B cell (primary cell): ENCODE measurements at regions not wholly inside any gene's neighbourhood (a gene's known extent, or its start where the extent isn't known, plus 50 kb on each side); places are given as distances from the start of the nearest gene placed in this dataset.

Source experiments
- ATAC-seq: fragments of 200-7000 bp; cut with Tn5 transposase; one replicate; pipeline ENCODE4 v1.10.0; 2021; ENCODE audit warnings: low read depth, mild to moderate bottlenecking, moderate number of reproducible peaks, moderate library complexity
- CTCF ChIA-PET: fragments of 350-600 bp; sonication (Branson Sonifier 250); formaldehyde crosslinking; loops from one replicate; lab custom pipeline; 2021; ENCODE audit warnings: antibody characterized with exemption, inconsistent platforms; lab: Charles Lee
- POLR2A ChIA-PET: fragments of 350-600 bp; sonication (Branson Sonifier 250); formaldehyde crosslinking; loops from one replicate; lab custom pipeline; 2021; ENCODE audit warnings: antibody characterized with exemption; lab: Charles Lee
- DNase-seq: peaks from one replicate; pipeline ENCODE4 v3.0.0; 2013
- H2AFZ ChIP-seq: 2 replicates; pipeline ENCODE4 v1.6.1; 2012; ENCODE audit warnings: mild to moderate bottlenecking, low read depth, low read length; ENCODE audit not compliant: insufficient read depth, poor library complexity, severe bottlenecking
- H3K27ac ChIP-seq, 2 donors: 1 replicate in 1 of 2; 2 replicates in 1 of 2; pipeline ENCODE4 v1.5.1; 2012 to 2013; ENCODE audit warnings: low read length in 2 of 2, mild to moderate bottlenecking in 2 of 2, moderate library complexity in 1 of 2
- H3K27me3 ChIP-seq, 4 experiments: fragments of 200-600 bp in 1 of 4; sonication (generic) in 1 of 4; replicated peaks in 1 of 4; 1 replicate in 2 of 4; 2 replicates in 2 of 4; pipeline versions ENCODE4 v1.6.1 to v1.7.0; 2013 to 2016; ENCODE audit warnings: low read length in 3 of 4, mild to moderate bottlenecking in 2 of 4, mixed read lengths in 1 of 4, moderate library complexity in 1 of 4; ENCODE audit not compliant: insufficient read depth in 4 of 4, control insufficient read depth in 3 of 4; ENCODE audit errors: control extremely low read depth in 1 of 4
- H3K36me3 ChIP-seq, 2 experiments: replicated peaks in 1 of 2; 1 replicate in 1 of 2; 2 replicates in 1 of 2; pipeline versions ENCODE4 v1.6.1 to v1.7.1; 2013; ENCODE audit warnings: low read length in 1 of 2; ENCODE audit not compliant: insufficient read depth in 2 of 2, control insufficient read depth in 1 of 2; ENCODE audit errors: control extremely low read depth in 1 of 2, extremely low read depth in 1 of 2
- H3K4me1 ChIP-seq, 2 donors: fragments of 200-600 bp in 1 of 2; sonication (generic) in 1 of 2; 1 replicate in 1 of 2; 2 replicates in 1 of 2; pipeline versions ENCODE4 v1.5.1 to v1.6.1; 2013 to 2017; ENCODE audit warnings: low read length in 2 of 2; ENCODE audit not compliant: control insufficient read depth in 2 of 2, insufficient read depth in 2 of 2
- H3K4me2 ChIP-seq: replicated peaks from 2 replicates; pipeline ENCODE3; 2012; ENCODE audit warnings: mild to moderate bottlenecking, low read depth, low read length; ENCODE audit not compliant: poor library complexity, severe bottlenecking
- H3K4me3 ChIP-seq, 5 experiments: fragments of 200-600 bp in 1 of 5; sonication (generic) in 1 of 5; 1 replicate in 3 of 5; 2 replicates in 2 of 5; pipeline versions ENCODE4 v1.5.1 to v1.7.0; 2011 to 2016; ENCODE audit warnings: low read length in 4 of 5, mild to moderate bottlenecking in 4 of 5, low read depth in 2 of 5, control low read depth in 1 of 5, moderate library complexity in 1 of 5; ENCODE audit not compliant: insufficient read depth in 1 of 5; ENCODE audit errors: control extremely low read depth in 1 of 5, extremely low read depth in 1 of 5
- H3K79me2 ChIP-seq: fragments of 200-600 bp; sonication (generic); one replicate; pipeline ENCODE4 v1.6.0; 2016; ENCODE audit warnings: low read length; ENCODE audit not compliant: control insufficient read depth, insufficient read depth
- H3K9ac ChIP-seq: fragments of 200-600 bp; sonication (generic); 2 replicates; pipeline ENCODE4 v1.6.1; 2017; ENCODE audit warnings: mild to moderate bottlenecking, low read length, moderate library complexity
- H3K9me3 ChIP-seq, 3 donors: one replicate each; pipeline versions ENCODE4 v1.6.1 to v1.7.1; 2013; ENCODE audit warnings: low read length in 2 of 3; ENCODE audit not compliant: control insufficient read depth in 2 of 3, insufficient read depth in 1 of 3; ENCODE audit errors: control extremely low read depth in 1 of 3
- H4K20me1 ChIP-seq: 2 replicates; pipeline ENCODE4 v1.6.0; 2012; ENCODE audit warnings: mild to moderate bottlenecking, low read length; ENCODE audit not compliant: insufficient read depth, control insufficient read depth, poor library complexity, severe bottlenecking
- H3K27ac Mint-ChIP-seq: one replicate; pipeline ENCODE4 v1.8.0; 2021; ENCODE audit warnings: mixed read lengths
- H3K27me3 Mint-ChIP-seq: one replicate; pipeline ENCODE4 v1.8.0; 2021; ENCODE audit warnings: mixed read lengths
- H3K4me1 Mint-ChIP-seq: one replicate; pipeline ENCODE4 v1.8.0; 2021; ENCODE audit warnings: mixed read lengths
- H3K4me3 Mint-ChIP-seq: one replicate; pipeline ENCODE4 v1.8.0; 2021; ENCODE audit warnings: mixed read lengths
- H3K9me3 Mint-ChIP-seq: one replicate; pipeline ENCODE4 v1.8.0; 2022; ENCODE audit warnings: mixed read lengths; ENCODE audit not compliant: insufficient read depth
- CTCF ChIP-seq: fragments of 200-600 bp; IDR thresholded peaks from one replicate; pipeline ENCODE4 v1.8.0; 2022; ENCODE audit warnings: antibody characterized with exemption, mild to moderate bottlenecking
- EZH2 ChIP-seq: IDR thresholded peaks from 2 replicates; pipeline ENCODE4 v1.6.1; 2012; ENCODE audit warnings: borderline replicate concordance, low read depth, mild to moderate bottlenecking, moderate library complexity, low read length; ENCODE audit not compliant: insufficient read depth, poor library complexity, severe bottlenecking
- intact Hi-C: fragments of 100-400 bp; cut with micrococcal nuclease; formaldehyde crosslinking; loops from one replicate; pipeline ENCODE4 v1.10.0; 2022

GRCh38 chr12:75756111-75756510, 244.7 kb upstream of the KRR1 start:
- no peaks in the 10 kb centered on the region for H3K4me1 Mint-ChIP-seq
- intact Hi-C loops, result no loop called here

GRCh38 chr12:75754698-75755097, 243.3 kb upstream of the KRR1 start:
- TF ChIP-seq CTCF (no peak), EZH2 (no peak)
- Histone ChIP-seq H4K20me1 (no peaks in the 10 kb centered on the region), H3K4me3 (no peak overlapping the region), H3K27ac (no peak overlapping the region), H2AFZ (no peak overlapping the region), H3K4me2 (no peak overlapping the region), H3K9ac (no peak overlapping the region), H3K79me2 (no peaks in the 10 kb centered on the region), H3K4me1 (no peaks in the 10 kb centered on the region), H3K36me3 (no peaks in the 10 kb centered on the region), H3K27me3 (peaks cover 0 to 4% (median 0%) of the 10 kb centered on the region in 4 experiments), H3K9me3 (no peaks in the 10 kb centered on the region)
- no peak overlapping the region for H3K27ac Mint-ChIP-seq
- no peak for DNase-seq
- H3K9me3 Mint-ChIP-seq, result no peaks in the 10 kb centered on the region
- H3K4me1 Mint-ChIP-seq, result no peaks in the 10 kb centered on the region
- ChIA-PET CTCF (interaction anchor here (1.0 kb wide), 1 partner anchor 420 kb away, joined by 3 read pairs; the partner anchor contains the start of gene GLIPR1L1), POLR2A (no interaction called here)
- H3K27me3 Mint-ChIP-seq, result peaks cover 4% of the 10 kb centered on the region
- intact Hi-C loops, result no loop called here
- no peak overlapping the region for H3K4me3 Mint-ChIP-seq
- ATAC-seq, result no peak

More at GRCh38 chr12:75756111-75756510, 244.7 kb upstream of the KRR1 start:
- no peaks in the 10 kb centered on the region for H3K9me3 Mint-ChIP-seq
- Histone ChIP-seq H3K4me1 (no peaks in the 10 kb centered on the region), H3K9me3 (no peaks in the 10 kb centered on the region), H3K9ac (no peak overlapping the region), H2AFZ (no peak overlapping the region), H3K27me3 (no peaks in the 10 kb centered on the region), H3K4me3 (no peak overlapping the region), H3K36me3 (no peaks in the 10 kb centered on the region), H3K27ac (no peak overlapping the region), H3K79me2 (no peaks in the 10 kb centered on the region), H3K4me2 (no peak overlapping the region), H4K20me1 (no peaks in the 10 kb centered on the region)
- no peak overlapping the region for H3K4me3 Mint-ChIP-seq
- CTCF ChIA-PET, result no interaction called here
- TF ChIP-seq CTCF (no peak), EZH2 (no peak)
- peaks cover 4% of the 10 kb centered on the region for H3K27me3 Mint-ChIP-seq
- ATAC-seq (no peak), DNase-seq (no peak)
- H3K27ac Mint-ChIP-seq, result no peak overlapping the region
- POLR2A ChIA-PET, result no interaction called here
